CD1c-positive myeloid dendritic cell (primary cell): ENCODE measurements at regions not wholly inside any gene's neighbourhood (a gene's known extent, or its start where the extent isn't known, plus 50 kb on each side); places are given as distances from the start of the nearest gene placed in this dataset.

ENCODE experiments used
- DNase-seq: peaks from one replicate; pipeline ENCODE4 v3.0.0-alpha.2; 2016; ENCODE audit errors: extremely low spot score

DNA sequence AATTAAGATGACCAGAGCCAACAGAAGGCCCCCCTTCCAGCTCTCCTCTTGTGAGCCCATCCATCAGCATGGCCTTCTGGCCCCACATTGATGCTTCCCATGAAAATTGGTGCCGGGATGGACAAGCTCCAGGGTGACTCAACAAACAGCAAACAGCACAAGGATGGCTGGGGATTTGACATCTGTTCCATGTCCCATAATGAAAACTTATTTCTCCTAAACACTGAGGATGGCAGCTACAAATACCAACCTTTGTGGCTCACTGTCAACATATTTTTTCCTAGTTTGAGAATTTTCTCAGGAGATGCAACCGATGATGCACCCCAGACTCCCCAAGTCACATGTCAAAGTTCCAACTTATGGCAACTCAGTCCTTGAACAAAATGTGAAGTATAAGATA, 169.6 kb upstream of the SIX2 start:
- no peak for DNase-seq

DNA sequence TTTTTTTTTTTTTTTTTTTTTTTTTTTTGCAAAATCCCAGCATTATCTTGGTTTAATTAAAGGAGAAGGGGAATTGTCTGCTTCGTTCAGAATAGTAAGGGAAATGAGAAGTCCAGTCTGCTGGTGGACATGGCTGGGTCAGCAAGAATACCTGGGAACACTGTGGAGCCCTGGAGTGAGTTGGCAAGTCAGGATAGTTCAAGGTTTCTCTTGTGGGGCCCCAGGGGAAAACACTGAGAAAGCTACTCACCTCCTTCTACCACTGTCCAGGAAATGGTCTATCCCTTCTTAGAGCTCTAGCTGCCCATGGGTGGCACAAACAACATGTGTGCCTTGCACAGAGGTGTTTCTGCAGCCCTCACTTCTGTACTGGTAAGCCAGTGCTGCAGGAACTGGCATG, 169.1 kb upstream of the SIX2 start:
- DNase-seq, result no peak

DNA sequence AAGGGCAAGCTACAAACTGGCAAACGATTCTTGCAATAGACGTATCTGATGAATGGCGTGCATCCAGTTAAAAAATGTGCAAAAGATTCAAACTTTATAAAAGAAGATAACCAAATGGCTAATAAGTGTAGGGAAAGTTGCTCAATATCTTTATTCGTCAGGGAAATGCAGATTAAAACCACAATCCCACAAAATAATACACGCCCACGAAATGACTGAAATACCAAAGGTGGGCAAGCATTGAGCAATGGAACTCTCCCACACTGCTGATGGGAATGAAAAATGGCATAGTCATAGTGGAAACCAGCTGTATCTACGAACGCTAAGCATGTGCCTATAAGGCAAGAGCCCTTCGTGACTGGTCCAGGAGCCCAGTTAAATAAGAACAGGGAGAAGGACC, 168.6 kb upstream of the SIX2 start:
- DNase-seq, result no peak

DNA sequence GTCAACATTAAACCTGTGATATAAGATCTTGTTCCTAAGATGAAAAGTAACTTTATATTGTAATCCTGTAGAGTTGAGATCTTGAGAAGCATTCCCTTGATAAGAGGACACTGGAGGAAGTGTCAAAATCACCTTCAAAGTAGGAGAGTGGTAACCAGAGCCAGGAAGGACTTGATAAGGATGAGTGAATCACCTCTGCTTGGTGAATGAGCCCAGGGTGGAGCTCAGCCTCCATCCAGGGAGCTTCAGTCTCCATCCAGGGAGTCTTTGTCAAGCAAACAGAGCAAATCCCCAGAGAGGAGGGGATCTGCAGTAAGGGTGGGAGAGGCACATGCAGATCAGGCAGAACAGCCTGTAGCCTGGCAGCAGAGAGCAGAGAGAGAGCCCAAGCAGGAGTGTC, 167.1 kb upstream of the SIX2 start:
- DNase-seq, result no peak

DNA sequence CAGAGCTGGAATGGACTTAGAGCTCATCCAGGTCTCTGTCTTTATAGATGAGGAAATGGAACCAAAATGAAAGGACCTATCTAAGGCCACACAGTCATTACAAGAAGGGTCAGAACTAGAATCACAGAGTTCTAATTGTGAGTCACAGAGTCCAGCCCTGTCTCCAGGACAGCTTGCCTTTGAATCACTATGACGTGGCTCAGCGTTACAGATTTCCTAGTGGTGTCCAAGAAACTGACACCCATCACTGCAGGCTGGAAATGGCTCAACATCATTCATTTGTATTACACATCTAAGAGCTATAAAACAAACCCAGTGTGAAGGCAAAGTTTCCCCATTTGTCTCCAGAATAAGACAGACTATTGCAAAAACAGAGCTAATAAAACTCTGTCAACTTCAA, 164.3 kb upstream of the SIX2 start:
- DNase-seq, result no peak

DNA sequence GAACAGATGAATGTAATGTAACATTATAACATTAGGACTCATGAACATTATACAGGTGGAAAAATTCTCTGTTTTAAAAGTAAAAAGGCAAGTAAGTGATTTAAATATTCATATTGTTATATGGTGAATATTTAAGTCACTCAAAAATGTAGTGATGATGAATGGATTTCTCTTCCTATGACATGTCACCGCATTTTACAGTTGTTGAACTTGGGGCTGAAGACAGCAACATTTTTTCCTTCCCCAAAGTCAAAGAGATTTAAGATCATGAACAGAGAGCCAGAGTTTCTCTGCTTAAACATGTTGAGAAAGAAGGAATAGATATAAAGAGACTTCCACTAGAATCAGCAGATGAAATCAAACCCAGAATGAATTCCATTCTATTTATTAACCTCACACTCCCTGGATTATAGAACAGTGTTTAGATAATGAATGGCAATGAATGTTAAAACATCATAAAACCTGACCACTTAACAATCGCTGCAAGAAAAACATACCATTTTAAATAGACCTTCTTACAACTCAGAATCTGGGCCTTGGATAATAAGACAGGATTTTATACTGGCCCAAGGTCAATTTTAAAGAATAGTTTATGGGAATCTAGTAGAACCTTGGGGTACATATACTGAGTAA, 163.6 kb upstream of the SIX2 start:
- DNase-seq, result no peak

DNA sequence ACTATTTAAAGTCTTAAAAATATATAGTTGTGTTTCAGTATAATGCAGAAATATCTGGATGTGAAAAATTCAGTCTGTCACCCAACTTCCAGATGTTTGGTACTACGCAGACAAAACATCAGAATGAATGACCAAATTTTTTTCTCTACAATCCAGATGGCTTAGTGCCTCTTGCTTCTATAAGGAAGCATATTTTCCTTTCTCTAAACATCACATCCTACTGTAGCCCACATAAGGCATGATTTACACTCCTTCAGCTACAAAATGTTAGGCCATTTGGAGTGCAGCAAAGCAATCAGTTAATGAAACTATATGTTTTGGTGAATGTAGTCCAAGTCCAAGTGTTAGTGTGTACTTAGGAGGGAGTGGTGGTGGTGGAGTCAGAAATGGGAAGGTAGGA, 162.9 kb upstream of the SIX2 start:
- no peak for DNase-seq

DNA sequence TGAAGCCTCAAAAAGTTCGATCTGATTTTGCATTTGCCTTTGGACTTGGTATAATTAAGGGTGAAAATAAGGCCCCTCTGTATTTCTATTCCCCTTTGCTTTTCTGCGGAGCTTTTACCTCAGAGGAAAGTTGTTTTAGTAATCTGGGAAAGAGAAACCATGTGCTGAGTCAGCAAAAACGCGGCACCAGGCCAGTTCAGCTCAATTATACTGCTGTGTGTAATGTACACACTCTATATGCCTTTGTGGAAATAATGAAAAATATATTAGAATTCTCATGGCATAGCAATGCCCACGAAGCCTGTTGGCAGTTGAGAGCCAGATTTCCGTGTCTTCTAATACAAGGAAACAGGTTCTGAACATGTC, 161.9 kb upstream of the SIX2 start:
- no peak for DNase-seq

DNA sequence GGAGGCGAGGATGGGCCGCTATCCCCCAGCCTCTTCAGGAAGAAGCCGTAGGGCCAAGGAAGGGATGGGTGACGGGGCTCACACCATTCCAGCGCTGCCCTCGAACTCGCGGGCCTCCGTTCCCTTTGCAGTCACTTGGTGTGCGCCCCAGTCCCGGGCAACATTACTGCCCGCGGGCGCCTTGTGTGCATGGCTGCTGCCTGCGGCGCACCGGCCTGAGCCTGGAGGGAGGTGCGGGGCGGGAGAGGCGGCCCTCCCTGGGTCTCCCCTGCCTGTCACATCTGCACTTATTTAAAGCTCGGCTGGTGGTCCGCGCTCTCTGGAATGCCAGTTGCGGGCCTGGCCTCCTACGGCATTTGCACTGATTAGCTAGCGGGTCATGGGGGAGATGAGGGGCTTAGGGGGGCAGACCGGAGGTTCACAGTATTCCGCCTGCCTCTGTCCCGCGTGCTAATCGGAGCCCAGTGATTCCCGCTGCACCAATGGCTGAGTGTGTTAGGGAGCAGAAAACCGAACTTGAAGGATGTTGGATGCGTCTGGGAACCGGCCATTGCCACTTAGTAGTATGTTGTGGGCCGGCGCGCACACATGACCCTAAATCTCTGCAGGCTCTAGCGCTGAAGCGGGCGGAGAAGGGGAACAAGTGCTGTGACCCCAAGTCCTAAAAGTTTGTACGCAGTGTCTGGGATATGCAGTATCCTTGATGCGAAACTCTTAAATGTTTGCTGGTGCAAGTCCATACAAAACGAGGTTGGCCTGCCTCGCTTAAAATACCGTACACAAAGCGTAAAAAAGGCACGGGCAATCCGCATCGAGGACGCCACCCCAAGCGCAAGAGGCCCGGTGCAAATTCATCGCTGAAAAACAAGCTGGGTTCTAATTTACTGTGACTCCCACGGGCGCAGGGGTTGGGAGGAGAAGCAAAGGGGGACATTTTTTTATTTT, 161.2 kb upstream of the SIX2 start:
- no peak for DNase-seq

DNA sequence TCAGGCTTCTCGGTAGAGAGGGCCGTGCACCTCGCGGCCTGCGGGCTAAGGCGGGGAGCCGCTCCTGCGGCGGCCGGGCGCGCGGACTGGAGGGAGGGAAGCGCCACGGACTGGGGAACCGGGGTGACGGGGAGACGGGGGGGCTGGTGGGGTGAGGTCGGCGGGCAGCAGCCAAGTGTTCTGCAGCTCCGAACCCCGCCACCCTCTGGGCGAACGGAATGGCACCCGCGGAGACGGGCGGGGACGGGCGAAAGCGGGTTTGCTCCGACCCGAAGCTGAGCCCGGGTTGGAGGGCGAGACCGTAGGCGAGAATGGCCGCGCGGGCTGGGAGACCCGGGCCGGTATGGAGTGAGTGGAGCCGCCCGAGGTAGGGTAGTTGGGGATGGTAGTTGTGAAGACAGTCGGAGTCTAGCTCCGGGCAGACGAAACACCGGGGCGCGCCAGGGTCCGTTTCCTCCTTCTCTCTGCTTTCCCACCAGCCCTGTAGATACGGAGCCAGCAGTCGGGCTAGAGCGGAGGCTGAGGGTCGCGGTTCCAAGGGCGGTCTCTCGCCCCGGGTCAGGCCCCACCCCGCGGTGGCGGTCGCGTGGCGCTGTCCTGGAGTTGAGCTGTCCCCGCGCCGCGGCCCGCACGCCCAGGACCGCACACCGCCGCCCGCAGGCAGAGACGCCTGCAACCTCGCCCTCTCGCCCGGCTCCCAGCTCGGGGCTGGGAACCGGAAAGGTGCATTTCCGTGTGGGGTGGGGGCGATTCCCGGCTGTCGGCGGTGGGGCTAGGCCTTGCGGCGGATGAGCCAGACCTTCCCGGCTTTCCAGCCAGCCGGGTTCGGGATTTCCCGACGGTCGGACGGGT, 160.3 kb upstream of the SIX2 start:
- DNase-seq, result no peak

DNA sequence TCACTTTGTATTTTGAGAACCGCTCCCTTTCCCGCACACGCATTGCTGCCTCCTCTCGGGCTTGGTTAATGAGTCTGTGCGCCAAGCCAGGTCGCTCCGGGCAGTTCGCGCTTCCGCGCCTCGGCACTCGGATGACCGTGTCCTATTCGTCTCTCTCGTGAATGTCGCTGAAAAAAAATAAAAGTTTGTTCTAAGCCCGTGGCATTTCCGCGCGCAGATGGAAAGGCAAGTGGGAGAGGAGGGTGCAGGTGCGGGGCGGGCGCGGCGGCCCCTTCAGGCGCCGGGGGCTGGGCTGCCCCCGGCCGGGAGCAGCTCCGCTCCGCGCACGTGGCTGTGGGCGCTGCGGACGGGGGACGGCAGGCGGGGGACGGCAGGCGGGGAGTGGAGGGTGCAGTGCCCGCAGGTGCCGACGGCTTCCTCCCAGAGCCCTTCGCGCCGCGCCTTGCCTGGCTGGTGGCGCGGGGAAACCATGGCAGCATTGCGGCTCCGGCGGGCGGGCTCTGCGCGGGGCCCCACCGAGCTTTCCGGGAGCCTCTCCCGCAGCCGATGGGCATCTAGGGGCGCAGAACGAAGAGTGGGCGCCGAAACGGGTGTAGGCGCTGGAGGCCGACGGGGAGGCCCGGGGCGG, 159.6 kb upstream of the SIX2 start:
- no peak for DNase-seq

DNA sequence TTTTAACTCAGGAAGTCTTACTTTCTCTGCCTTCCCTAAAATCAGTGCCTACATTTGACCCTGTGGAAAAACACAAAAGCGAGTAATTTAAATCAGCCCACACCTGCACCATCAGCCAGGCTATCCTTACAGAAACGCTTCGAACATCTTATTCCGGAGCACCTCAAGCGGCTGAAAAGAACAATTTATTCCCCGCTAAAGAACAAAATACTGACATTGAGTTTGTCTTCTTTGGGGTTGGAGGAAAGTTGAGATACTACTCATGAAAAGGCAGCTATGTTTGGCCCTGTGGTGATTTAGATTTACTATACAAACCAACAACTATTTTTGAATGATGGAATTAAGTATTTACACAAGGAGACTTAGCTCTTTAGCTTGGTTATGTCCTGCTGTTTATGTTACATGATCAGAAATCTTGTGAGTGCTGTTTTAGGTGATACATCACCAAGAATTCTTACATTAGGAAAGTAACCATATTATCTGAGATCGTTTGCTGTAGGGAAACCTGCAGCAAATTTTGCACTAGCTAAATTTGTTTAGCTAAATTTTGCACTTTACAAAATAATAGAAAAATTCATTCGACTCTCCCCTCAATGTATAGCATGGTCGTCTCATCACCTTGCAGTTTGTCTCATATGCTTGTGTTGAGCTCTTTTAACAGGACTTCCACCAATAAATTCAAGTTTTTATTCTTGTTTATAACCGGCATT, 158.8 kb upstream of the SIX2 start:
- no peak for DNase-seq

DNA sequence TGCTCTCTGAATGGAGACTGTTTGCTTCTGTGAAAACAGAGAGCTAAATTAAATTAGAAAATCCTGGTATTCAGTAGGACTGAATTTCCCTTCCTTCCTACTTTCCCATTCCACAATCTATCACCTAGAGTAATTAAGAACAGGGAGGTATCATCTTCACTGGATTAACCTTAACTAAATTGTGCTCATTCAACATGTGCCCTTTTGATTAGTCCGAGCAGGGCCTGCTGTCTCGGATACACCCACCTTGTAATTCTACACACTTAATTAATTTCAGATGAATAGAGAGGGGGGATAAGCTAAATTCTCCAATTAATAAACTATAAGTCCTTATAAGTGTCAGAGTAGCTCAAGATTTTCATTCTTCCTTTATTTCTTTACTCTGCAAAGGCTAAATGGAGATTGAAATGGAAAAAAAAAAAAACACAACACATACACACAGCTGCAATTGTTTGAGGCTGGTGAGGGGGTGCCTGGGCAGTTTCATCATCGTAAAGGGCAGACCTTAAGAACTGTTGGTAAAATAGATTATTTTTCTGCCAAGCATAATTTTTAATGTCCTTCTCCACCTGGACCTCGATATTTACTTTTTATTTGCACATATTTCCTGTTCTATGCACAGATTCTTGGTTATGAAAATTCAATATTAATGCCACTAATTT, 157.1 kb upstream of the SIX2 start:
- DNase-seq, result no peak

DNA sequence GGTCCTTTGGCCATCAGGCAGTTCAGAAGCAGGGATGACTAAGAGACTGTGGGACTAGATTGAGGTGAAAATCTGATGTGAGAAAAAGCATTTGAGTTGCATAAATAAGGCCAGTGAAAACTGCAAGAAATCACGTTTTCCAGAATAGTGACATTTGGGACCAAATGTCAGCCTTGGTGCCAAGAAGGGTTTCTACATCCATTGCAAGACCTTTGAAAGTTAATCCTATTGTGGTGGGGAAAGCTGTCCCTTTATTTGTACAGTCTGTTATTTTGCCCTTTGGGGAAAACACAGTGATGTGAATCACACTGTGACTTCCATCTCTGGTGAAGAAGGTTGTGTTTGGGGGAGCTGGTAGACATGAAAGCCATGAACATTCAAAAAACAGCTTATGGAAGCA, 153.5 kb upstream of the SIX2 start:
- no peak for DNase-seq

DNA sequence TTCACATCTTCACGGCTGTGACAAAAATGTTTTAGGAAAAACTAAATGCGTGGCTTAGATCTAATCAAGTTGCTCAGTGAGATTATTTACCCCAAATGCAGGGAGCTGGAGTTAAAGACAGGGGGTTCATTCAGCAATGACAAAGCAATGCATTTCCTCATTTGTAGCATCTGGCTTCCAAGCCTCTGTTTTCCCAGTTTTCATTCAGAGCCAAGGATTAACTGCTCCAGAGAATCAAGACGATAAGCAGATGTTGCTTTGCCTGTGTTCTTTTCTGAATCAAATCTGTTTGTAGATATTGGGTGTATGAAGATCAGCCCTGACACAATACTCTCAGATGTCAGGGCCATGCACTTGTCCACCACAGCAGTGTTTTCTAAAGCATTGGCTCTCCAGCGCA, 147.4 kb upstream of the SIX2 start:
- no peak for DNase-seq

DNA sequence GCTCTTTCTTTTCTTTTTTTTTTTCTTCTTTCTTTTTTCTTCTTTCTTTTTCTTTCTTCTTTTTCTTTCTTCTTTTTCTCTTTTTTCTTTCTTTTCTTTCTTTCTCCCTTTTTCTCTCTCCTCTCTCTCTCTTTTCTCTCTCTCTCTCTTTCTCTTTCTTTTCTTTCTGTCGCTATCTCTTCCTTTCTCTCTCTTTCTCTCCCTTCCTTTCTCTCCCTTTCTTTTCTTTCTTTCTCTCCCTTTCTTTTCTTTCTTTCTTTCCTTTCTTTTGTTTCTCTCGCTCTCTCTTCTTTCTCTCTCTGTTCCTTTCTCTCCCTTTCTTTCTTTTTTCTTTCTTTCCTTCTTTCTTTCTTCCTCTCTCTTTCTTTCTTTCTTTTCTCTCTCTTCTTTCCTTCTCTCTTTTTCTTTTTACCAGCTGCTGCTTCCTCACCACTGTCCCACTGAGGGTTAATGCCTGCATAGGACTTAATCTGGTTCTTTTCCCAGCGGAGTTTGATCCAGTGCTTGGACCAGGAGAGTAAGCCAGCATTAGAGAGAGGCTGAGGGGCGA, 145.4 kb upstream of the SIX2 start:
- no peak for DNase-seq

DNA sequence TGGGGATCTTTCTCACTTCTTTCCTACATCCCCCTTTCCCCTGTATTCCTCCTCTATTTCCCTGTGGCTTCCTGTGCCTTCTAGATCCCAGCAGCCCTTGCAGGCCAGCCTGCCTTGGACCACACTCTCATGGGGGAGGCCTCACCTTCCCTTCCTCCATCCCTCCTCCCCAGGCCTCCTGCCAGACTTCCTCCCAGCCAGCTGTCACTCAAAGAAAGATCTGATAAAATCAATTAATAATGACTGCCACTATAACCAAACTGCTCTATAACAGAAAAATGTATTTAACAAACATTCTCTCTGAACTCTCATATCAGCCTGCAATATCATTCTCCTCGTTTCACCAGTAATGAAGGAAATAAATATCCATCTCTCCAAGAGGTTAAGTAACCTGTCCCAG, 144.9 kb upstream of the SIX2 start:
- DNase-seq, result no peak

DNA sequence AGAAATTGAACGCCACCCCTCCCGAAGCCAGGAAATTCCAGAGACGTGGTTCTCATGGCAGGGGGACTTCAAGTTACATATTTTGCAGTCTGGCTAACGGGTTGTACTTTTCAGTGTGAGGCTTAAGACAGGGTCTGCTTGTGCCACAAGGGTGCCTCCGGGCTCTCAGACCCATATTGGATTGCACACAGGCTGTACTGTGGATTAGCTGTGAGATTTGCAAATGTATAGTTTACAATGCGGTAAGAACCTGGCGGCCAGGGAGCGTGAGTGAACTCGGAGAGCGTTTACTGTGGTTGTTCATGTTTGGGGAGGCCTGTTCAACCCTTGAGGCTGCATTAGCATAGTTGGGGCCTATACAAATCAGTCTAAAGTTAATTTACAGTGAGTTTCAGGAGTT, 143.9 kb upstream of the SIX2 start:
- no peak for DNase-seq

DNA sequence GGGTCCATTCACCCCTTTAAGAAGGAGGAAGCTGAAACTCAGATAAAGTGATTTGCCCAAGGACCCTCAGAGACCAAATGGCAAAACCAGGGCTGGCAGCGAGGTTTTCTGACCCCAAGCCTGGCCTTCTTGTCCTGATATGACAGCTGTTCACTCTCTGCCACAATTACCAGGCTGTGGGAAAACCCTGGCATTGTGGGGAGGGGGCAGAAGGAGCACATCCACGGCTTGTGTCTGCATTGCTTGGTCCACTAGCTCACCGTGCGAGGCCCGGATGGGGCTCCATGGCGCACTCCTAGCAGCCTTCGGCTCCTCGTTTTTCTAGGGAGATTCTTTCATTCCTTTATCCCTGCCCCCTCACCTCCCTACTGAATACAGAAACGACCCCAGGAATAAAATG, 143.4 kb upstream of the SIX2 start:
- DNase-seq, result no peak

DNA sequence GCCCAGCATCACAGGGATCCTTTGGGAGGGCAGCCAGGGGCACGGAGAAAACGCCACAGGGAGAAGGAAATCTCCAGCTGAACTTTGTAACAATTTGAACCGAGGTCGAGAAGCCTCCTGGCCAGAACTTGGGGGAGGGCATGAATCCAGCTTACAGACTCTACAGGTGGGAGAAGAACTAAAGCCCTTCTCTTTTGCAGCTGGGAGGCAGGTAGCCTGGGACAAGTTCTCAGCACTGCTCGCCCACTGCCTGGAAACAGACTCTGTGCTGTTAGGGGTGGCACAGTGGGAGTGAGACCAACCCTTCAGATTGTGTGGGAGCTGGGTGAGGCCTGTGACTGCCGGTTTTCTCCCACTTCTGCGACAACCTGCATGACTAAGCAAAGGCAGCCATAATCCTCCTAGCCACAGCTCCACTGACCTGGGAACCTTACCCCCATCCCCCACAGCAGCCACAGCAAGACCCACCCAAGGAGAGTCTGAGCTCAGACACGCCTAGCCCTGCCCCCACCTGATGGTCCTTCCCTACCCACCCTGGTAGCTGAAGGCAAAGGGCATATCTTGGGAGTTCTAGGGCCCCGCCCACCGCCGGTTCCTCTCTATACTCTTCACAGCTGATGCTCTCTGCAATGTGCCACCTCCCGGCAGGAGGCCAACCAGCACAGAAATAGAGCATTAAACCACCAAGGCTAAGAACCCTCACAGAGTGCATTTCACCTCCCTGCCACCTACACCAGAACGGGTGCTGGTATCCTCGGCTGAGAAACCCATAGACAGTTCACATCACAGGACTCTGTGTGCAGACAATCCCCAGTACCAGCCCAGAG, 136.0 kb upstream of the SIX2 start:
- no peak for DNase-seq
